Eye (tissue), 1 donor: ENCODE measurements at regions not wholly inside any gene's neighbourhood (a gene's known extent, or its start where the extent isn't known, plus 50 kb on each side); places are given as distances from the start of the nearest gene placed in this dataset.

Source experiments
- DNase-seq: peaks from one replicate; pipeline ENCODE4 v3.0.0-alpha.2; 2015

- DNase-seq: no peak
These were observed 179.5 kb downstream of the TFAP2A start for GRCh38 chr6:10235344-10235743.

GRCh38 chr6:10230531-10230930 is 184.3 kb downstream of the TFAP2A start:
- DNase-seq: no peak

- DNase-seq: no peak
These were observed 191.0 kb downstream of the TFAP2A start for GRCh38 chr6:10223841-10224240.

GRCh38 chr6:10221178-10221577 is 193.7 kb downstream of the TFAP2A start:
- DNase-seq: peak; percentile 24

GRCh38 chr6:10219510-10219909 is 195.4 kb downstream of the TFAP2A start:
- no peak for DNase-seq

GRCh38 chr6:10217111-10217510 is 197.8 kb downstream of the TFAP2A start:
- no peak for DNase-seq

- no peak for DNase-seq
These were observed 199.4 kb downstream of the TFAP2A start for GRCh38 chr6:10215326-10216110.

GRCh38 chr6:10210052-10210451 is 204.8 kb downstream of the TFAP2A start:
- DNase-seq: no peak

- no peak for DNase-seq
These were observed 209.0 kb downstream of the TFAP2A start for GRCh38 chr6:10205892-10206291.

GRCh38 chr6:10205120-10205519 is 209.8 kb downstream of the TFAP2A start:
- no peak for DNase-seq

GRCh38 chr6:10203651-10204050 is 211.2 kb downstream of the TFAP2A start:
- DNase-seq: no peak

GRCh38 chr6:10202581-10202980 is 212.3 kb downstream of the TFAP2A start:
- no peak for DNase-seq

- DNase-seq: no peak
These were observed 213.0 kb downstream of the TFAP2A start for GRCh38 chr6:10201606-10202510.

- no peak for DNase-seq
These were observed 218.8 kb downstream of the TFAP2A start for GRCh38 chr6:10196090-10196489.

- no peak for DNase-seq
These were observed 219.8 kb downstream of the TFAP2A start for GRCh38 chr6:10194816-10195672.

- no peak for DNase-seq
These were observed 221.6 kb downstream of the TFAP2A start for GRCh38 chr6:10193321-10193720.

- DNase-seq: no peak
These were observed 224.8 kb downstream of the TFAP2A start for GRCh38 chr6:10190042-10190441.

- peak; percentile 33 for DNase-seq
These were observed 230.3 kb downstream of the TFAP2A start for GRCh38 chr6:10184371-10185227.

- DNase-seq: no peak
These were observed 234.5 kb downstream of the TFAP2A start for GRCh38 chr6:10180138-10181074.

GRCh38 chr6:10177704-10178103 is 237.2 kb downstream of the TFAP2A start:
- no peak for DNase-seq

- no peak for DNase-seq
These were observed 239.5 kb downstream of the TFAP2A start for GRCh38 chr6:10175362-10175761.
